Trophoblast cell (in vitro differentiated cells and primary cell): ENCODE measurements at regions not wholly inside any gene's neighbourhood (a gene's known extent, or its start where the extent isn't known, plus 50 kb on each side); places are given as distances from the start of the nearest gene placed in this dataset.
"Not testable (repeated sequence)": the region's sequence is repeated elsewhere in the genome, so short reads cannot be mapped to it uniquely, and the experiment has no call there.

ENCODE experiments used
- DNase-seq, 2 donors: peaks; one replicate each; pipeline ENCODE4 v3.0.0-alpha.2; 2016
- H2AFZ ChIP-seq: 2 replicates; pipeline ENCODE4 v1.6.1; 2013; ENCODE audit warnings: low read length, moderate library complexity, mild to moderate bottlenecking; ENCODE audit not compliant: insufficient read depth, poor library complexity
- H2AK5ac ChIP-seq: 2 replicates; pipeline ENCODE4 v1.6.1; 2013; ENCODE audit warnings: mild to moderate bottlenecking, low read length
- H2BK120ac ChIP-seq: 2 replicates; pipeline ENCODE4 v1.6.1; 2013; ENCODE audit warnings: low read length, mild to moderate bottlenecking, moderate library complexity; ENCODE audit not compliant: insufficient read depth, poor library complexity
- H2BK12ac ChIP-seq: 2 replicates; pipeline ENCODE4 v1.6.1; 2013; ENCODE audit warnings: mild to moderate bottlenecking, low read length, moderate library complexity
- H2BK5ac ChIP-seq: 2 replicates; pipeline ENCODE4 v1.6.1; 2013; ENCODE audit warnings: low read length, low read depth, moderate library complexity, mild to moderate bottlenecking; ENCODE audit not compliant: poor library complexity
- H3K14ac ChIP-seq: 2 replicates; pipeline ENCODE4 v1.6.1; 2013; ENCODE audit warnings: mild to moderate bottlenecking, low read length
- H3K18ac ChIP-seq: 2 replicates; pipeline ENCODE4 v1.6.1; 2013; ENCODE audit warnings: mild to moderate bottlenecking, low read length
- H3K23ac ChIP-seq: 2 replicates; pipeline ENCODE4 v1.6.1; 2013; ENCODE audit warnings: low read length
- H3K27ac ChIP-seq: 2 replicates; pipeline ENCODE4 v1.5.1; 2013; ENCODE audit warnings: low read depth, mild to moderate bottlenecking, inconsistent platforms, low read length, moderate library complexity
- H3K27me3 ChIP-seq: 2 replicates; pipeline ENCODE4 v1.6.1; 2013; ENCODE audit warnings: inconsistent platforms, mild to moderate bottlenecking, low read length, moderate library complexity; ENCODE audit not compliant: insufficient read depth
- H3K36me3 ChIP-seq, 2 experiments: 1 replicate in 1 of 2; 2 replicates in 1 of 2; pipeline ENCODE4 v1.6.1; 2013; ENCODE audit warnings: low read length in 2 of 2, mild to moderate bottlenecking in 2 of 2, moderate library complexity in 1 of 2; ENCODE audit not compliant: insufficient read depth in 2 of 2, control insufficient read depth in 1 of 2
- H3K4ac ChIP-seq: 2 replicates; pipeline ENCODE4 v1.6.1; 2013; ENCODE audit warnings: low read depth, mild to moderate bottlenecking, low read length, moderate library complexity
- H3K4me1 ChIP-seq, 2 experiments: 1 replicate in 1 of 2; 2 replicates in 1 of 2; pipeline ENCODE4 v1.6.1; 2013; ENCODE audit warnings: low read length in 2 of 2, mild to moderate bottlenecking in 2 of 2, moderate library complexity in 1 of 2; ENCODE audit not compliant: insufficient read depth in 2 of 2, control insufficient read depth in 1 of 2
- H3K4me2 ChIP-seq: 2 replicates; pipeline ENCODE4 v1.6.1; 2013; ENCODE audit warnings: inconsistent platforms, mild to moderate bottlenecking, low read length, moderate library complexity
- H3K4me3 ChIP-seq: 2 replicates; pipeline ENCODE4 v1.5.1; 2013; ENCODE audit warnings: mild to moderate bottlenecking, low read depth, low read length, inconsistent platforms
- H3K79me1 ChIP-seq: one replicate; pipeline ENCODE4 v1.6.1; 2013; ENCODE audit warnings: low read length
- H3K79me2 ChIP-seq: 2 replicates; pipeline ENCODE4 v1.6.1; 2013; ENCODE audit warnings: low read length, mild to moderate bottlenecking; ENCODE audit not compliant: control insufficient read depth, insufficient read depth, poor library complexity
- H3K9ac ChIP-seq: 2 replicates; pipeline ENCODE4 v1.6.1; 2013; ENCODE audit warnings: mild to moderate bottlenecking, low read length
- H3K9me3 ChIP-seq: 2 replicates; pipeline ENCODE4 v1.6.1; 2013; ENCODE audit warnings: low read depth, mild to moderate bottlenecking, control low read depth, inconsistent platforms, low read length; ENCODE audit not compliant: insufficient read depth
- H4K12ac ChIP-seq: 2 replicates; pipeline ENCODE4 v1.6.1; 2013; ENCODE audit warnings: low read depth, mild to moderate bottlenecking, low read length, moderate library complexity
- H4K8ac ChIP-seq: 2 replicates; pipeline ENCODE4 v1.6.1; 2013; ENCODE audit warnings: low read depth, mild to moderate bottlenecking, low read length, moderate library complexity
- H4K91ac ChIP-seq: one replicate; pipeline ENCODE4 v1.6.1; 2013; ENCODE audit warnings: low read depth, mild to moderate bottlenecking, low read length, moderate library complexity
- WGBS: extraction: QIAGEN DNeasy Blood & Tissue Kit; methylation state at CpG from one replicate; pipeline ENCODE4 v1.1.7; 2013; ENCODE audit warnings: missing lambda C conversion rate; ENCODE audit not compliant: insufficient read length, insufficient coverage; ENCODE audit errors: extremely low coverage; 5-methylcytosine and 5-hydroxymethylcytosine counted together

GRCh38 chr10:90293616-90294015, 564.2 kb downstream of the HTR7 start:
- H2BK5ac ChIP-seq = no peak overlapping the region
- no peak overlapping the region for H3K4ac ChIP-seq
- H3K79me1 ChIP-seq = peaks cover 4% of the 10 kb centered on the region
- H3K9me3 ChIP-seq = no peaks in the 10 kb centered on the region
- no peak overlapping the region for H3K18ac ChIP-seq
- WGBS = no CpG with 5 or more reads among the region's 4 CpGs
- H2BK120ac ChIP-seq = no peak overlapping the region
- no peak overlapping the region for H2BK12ac ChIP-seq
- no peaks in the 10 kb centered on the region for H3K36me3 ChIP-seq
- H3K4me3 ChIP-seq = no peak overlapping the region
- no peak overlapping the region for H2AFZ ChIP-seq
- no peak overlapping the region for H4K91ac ChIP-seq
- H3K27ac ChIP-seq = no peak overlapping the region
- no peak overlapping the region for H2AK5ac ChIP-seq
- no peaks in the 10 kb centered on the region for H3K79me2 ChIP-seq
- H3K9ac ChIP-seq = no peak overlapping the region
- H3K4me2 ChIP-seq = no peak overlapping the region
- no peak overlapping the region for H3K14ac ChIP-seq
- H3K23ac ChIP-seq = no peak overlapping the region
- H4K8ac ChIP-seq = no peak overlapping the region
- H3K27me3 ChIP-seq = no peaks in the 10 kb centered on the region
- DNase-seq = no peak
- peaks cover 1 to 2% of the 10 kb centered on the region in 2 experiments for H3K4me1 ChIP-seq
- no peak overlapping the region for H4K12ac ChIP-seq

- not testable (repeated sequence) for H3K4ac ChIP-seq, H3K27me3 ChIP-seq, H3K18ac ChIP-seq, H2AFZ ChIP-seq, H2BK5ac ChIP-seq, H3K36me3 ChIP-seq, H3K79me2 ChIP-seq, H3K9ac ChIP-seq, H3K14ac ChIP-seq, H2BK12ac ChIP-seq, H2AK5ac ChIP-seq, H4K8ac ChIP-seq, H3K9me3 ChIP-seq, H3K4me2 ChIP-seq, H3K23ac ChIP-seq, H2BK120ac ChIP-seq, H4K12ac ChIP-seq, H3K4me1 ChIP-seq, DNase-seq, H4K91ac ChIP-seq, H3K4me3 ChIP-seq, H3K27ac ChIP-seq, H3K79me1 ChIP-seq
- no CpG with 5 or more reads among the region's 11 CpGs for WGBS
Measured at GRCh38 chr10:90294821-90295540, 562.9 kb downstream of the HTR7 start.

- H2BK5ac ChIP-seq, H3K4ac ChIP-seq, H3K18ac ChIP-seq, H3K14ac ChIP-seq, H3K27ac ChIP-seq, H3K79me2 ChIP-seq, H4K91ac ChIP-seq, H3K79me1 ChIP-seq, H2BK12ac ChIP-seq, H3K4me3 ChIP-seq, H3K9ac ChIP-seq, H3K36me3 ChIP-seq, H2BK120ac ChIP-seq, H3K4me2 ChIP-seq, H3K4me1 ChIP-seq, H3K9me3 ChIP-seq, H3K23ac ChIP-seq, H3K27me3 ChIP-seq, H4K8ac ChIP-seq, H2AK5ac ChIP-seq, H4K12ac ChIP-seq: not testable (repeated sequence)
- no CpG with 5 or more reads among the region's 7 CpGs for WGBS
- peak in 1 of 2 donors; percentile 28 for DNase-seq
- H2AFZ ChIP-seq = peak overlapping the region; percentile 5
Measured at GRCh38 chr10:90302031-90302430, 555.8 kb downstream of the HTR7 start.

GRCh38 chr10:90302758-90303481, 554.9 kb downstream of the HTR7 start:
- Histone ChIP-seq H3K18ac (no peak overlapping the region), H2BK12ac (no peak overlapping the region), H3K4me2 (no peak overlapping the region), H3K9me3 (no peaks in the 10 kb centered on the region), H2AFZ (no peak overlapping the region), H3K27ac (no peak overlapping the region), H4K12ac (no peak overlapping the region), H3K79me1 (peaks cover 3% of the 10 kb centered on the region), H3K14ac (no peak overlapping the region), H3K27me3 (no peaks in the 10 kb centered on the region), H2BK120ac (no peak overlapping the region), H2BK5ac (no peak overlapping the region), H3K9ac (no peak overlapping the region), H3K36me3 (no peaks in the 10 kb centered on the region), H2AK5ac (no peak overlapping the region), H3K79me2 (no peaks in the 10 kb centered on the region), H4K8ac (no peak overlapping the region), H4K91ac (no peak overlapping the region), H3K23ac (no peak overlapping the region), H3K4me3 (no peak overlapping the region), H3K4ac (no peak overlapping the region), H3K4me1 (peaks cover 0 to 6% of the 10 kb centered on the region in 2 experiments)
- whole genome bisulfite sequencing = no CpG with 5 or more reads among the region's 8 CpGs
- DNase-seq = no peak
